Gastrocnemius medialis (tissue), 4 donors: ENCODE measurements at regions not wholly inside any gene's neighbourhood (a gene's known extent, or its start where the extent isn't known, plus 50 kb on each side); places are given as distances from the start of the nearest gene placed in this dataset.

Experiments
- ATAC-seq, 2 donors: fragments of 150-250 bp; one replicate each; pipeline ENCODE4 v1.9.1; 2016
- DNase-seq, 2 donors: peaks; one replicate each; pipeline ENCODE4 v3.0.0-alpha.2; 2019
- H3K27ac ChIP-seq, 4 donors: fragments of 200-600 bp; sonication (generic); 1 replicate in 1 of 4; 2 replicates in 3 of 4; pipeline ENCODE4 v1.5.1; 2016 to 2018; ENCODE audit warnings: mild to moderate bottlenecking in 2 of 4, moderate library complexity in 1 of 4
- H3K27me3 ChIP-seq, 3 donors: fragments of 200-600 bp; sonication (generic) in 2 of 3; 1 replicate in 1 of 3; 2 replicates in 2 of 3; pipeline versions ENCODE4 v1.5.1 to v1.6.0; 2016 to 2019; ENCODE audit warnings: mild to moderate bottlenecking in 1 of 3, moderate library complexity in 1 of 3
- H3K36me3 ChIP-seq, 2 donors: fragments of 200-600 bp; sonication (generic) in 1 of 2; one replicate each; pipeline ENCODE4 v1.5.1; 2017 to 2018
- H3K4me1 ChIP-seq, 2 donors: fragments of 200-600 bp; sonication (generic) in 1 of 2; one replicate each; pipeline ENCODE4 v1.5.1; 2016 to 2017; ENCODE audit warnings: mild to moderate bottlenecking in 2 of 2
- H3K4me3 ChIP-seq, 4 donors: fragments of 200-600 bp; sonication (generic) in 3 of 4; 1 replicate in 1 of 4; 2 replicates in 3 of 4; pipeline ENCODE4 v1.5.1; 2016 to 2019; ENCODE audit warnings: mild to moderate bottlenecking in 2 of 4
- H3K9me3 ChIP-seq, 3 donors: fragments of 200-600 bp; sonication (generic) in 2 of 3; 1 replicate in 1 of 3; 2 replicates in 2 of 3; pipeline ENCODE4 v1.5.1; 2016 to 2019
- POLR2A ChIP-seq, 2 donors: fragments of 450-650 bp; IDR thresholded peaks; one replicate each; pipeline ENCODE4 v1.6.1; 2017; ENCODE audit warnings: antibody characterized with exemption in 2 of 2, mild to moderate bottlenecking in 2 of 2, moderate library complexity in 2 of 2
- in situ Hi-C, 4 donors: fragments of 200-750 bp; cut with MboI; loops; one replicate each; pipeline versions ENCODE4 v1.15.0 to v1.8.0; 2017; ENCODE audit warnings: low sequenced_read_pairs in 4 of 4
- intact Hi-C: fragments of 100-400 bp; cut with DNase I; formaldehyde crosslinking; loops from one replicate; pipeline ENCODE4 v1.15.1; 2023; ENCODE audit warnings: low total_unique reads
- TF ChIP-seq, protein P1 (sequence below), 5 experiments: fragments of 450-650 bp in 3 of 5; fragments of 200-600 bp in 2 of 5; sonication (generic) in 2 of 5; IDR thresholded peaks in 4 of 5; conservative IDR thresholded peaks in 1 of 5; 1 replicate in 4 of 5; 2 replicates in 1 of 5; pipeline ENCODE4 v1.5.1; 2016 to 2019; ENCODE audit warnings: antibody characterized with exemption in 5 of 5, mild to moderate bottlenecking in 3 of 5, moderate library complexity in 3 of 5

DNA sequence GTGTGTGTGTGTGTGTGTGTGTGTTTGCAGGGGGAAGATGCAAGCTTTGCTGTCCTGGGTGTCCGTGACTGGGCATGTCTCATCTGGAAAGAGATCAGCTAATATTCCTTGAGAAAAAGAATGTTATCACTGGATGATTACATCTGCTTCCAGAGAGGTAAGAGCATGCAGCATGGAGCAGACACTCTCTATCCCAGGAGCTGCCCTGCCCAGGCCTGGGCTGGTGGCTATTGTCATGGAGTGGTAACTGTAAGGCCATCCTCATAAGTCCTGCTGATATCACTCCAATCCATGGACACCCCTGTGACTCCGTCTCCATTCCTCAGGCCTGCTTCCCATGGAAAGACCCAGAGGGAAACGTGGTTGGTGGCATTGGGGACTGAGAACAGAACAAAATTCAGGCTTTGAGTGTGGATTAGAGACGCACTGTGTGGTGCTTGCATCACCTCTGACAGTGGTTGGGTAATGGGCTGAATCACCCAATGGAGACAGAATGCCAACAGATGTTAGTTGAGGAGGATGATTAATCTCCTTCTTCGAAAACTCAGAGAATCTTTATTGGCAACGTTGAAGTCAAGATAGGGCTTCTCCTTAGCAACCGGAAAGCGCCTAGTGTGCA lies 52.0 kb upstream of the KCNIP1 start:
- Histone ChIP-seq H3K4me1 (no peaks in the 10 kb centered on the region), H3K27ac (no peak overlapping the region), H3K4me3 (no peak overlapping the region), H3K27me3 (no peaks in the 10 kb centered on the region), H3K36me3 (no peaks in the 10 kb centered on the region), H3K9me3 (no peaks in the 10 kb centered on the region)
- ATAC-seq (no peak), DNase-seq (no peak)
- intact Hi-C loops (no loop called here), in situ Hi-C loops (no loop called here)
- TF ChIP-seq, protein P1, sequence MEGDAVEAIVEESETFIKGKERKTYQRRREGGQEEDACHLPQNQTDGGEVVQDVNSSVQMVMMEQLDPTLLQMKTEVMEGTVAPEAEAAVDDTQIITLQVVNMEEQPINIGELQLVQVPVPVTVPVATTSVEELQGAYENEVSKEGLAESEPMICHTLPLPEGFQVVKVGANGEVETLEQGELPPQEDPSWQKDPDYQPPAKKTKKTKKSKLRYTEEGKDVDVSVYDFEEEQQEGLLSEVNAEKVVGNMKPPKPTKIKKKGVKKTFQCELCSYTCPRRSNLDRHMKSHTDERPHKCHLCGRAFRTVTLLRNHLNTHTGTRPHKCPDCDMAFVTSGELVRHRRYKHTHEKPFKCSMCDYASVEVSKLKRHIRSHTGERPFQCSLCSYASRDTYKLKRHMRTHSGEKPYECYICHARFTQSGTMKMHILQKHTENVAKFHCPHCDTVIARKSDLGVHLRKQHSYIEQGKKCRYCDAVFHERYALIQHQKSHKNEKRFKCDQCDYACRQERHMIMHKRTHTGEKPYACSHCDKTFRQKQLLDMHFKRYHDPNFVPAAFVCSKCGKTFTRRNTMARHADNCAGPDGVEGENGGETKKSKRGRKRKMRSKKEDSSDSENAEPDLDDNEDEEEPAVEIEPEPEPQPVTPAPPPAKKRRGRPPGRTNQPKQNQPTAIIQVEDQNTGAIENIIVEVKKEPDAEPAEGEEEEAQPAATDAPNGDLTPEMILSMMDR (IDR thresholded peaks at IDR 0.05 in 4 of 5, conservative IDR thresholded peaks at IDR 0.05 in 1 of 5), result no peak

DNA sequence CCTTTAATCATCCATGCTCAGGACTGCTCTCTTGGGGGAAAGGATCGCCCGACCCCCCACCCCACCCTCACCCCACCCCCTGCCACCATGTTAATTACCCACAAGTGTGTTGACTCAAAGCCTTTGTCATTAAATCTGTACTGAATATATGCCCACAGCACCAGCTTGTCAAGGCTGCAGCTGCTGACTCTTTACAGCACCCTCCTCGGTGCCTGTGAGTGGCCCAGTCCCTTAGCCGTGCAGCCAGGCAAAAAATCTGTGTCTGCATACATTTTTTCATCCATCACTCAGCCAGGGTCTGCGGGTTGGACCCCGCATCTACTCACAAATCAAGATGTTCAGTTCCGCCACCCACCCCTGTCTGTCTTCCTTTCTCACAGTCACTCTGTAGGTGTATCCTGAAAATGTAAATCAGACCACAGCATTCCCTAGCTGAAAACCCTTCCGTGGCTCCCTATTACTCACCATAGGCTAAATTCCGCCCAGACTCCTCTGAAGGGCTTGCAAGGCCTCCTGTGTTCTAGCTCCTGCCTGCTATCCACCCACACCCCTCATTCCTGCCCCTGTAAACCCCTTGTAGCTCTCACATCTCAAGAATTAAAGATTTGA lies 53.7 kb upstream of the KCNIP1 start:
- in situ Hi-C loops, result no loop called here

DNA sequence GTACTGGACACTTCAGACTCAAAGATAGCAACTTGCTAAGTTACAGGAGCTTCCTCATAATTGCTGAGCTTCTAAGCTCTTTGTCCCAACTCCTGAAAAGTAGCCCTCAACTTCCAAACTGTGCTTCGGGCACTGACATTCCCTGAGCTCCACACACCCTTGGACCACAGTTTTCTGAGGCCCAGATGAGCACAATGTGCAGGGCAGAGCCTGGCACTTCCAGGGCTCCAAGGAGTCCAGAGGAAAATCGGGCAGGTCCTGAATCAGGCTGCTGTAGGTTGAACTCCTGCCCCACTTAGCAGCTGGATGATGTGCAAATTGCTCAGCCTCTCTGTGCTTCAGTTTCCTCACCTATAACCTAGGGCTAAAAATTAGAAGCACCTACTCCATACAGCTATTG lies 54.6 kb upstream of the KCNIP1 start:
- intact Hi-C loops, result no loop called here
- H3K27ac ChIP-seq, result no peak overlapping the region
- in situ Hi-C loops, result loop anchor here in 1 of 4 donors (25.0 kb wide), 1 partner anchor 888 kb away; no protein-coding TSS in a partner anchor

More for the DNA sequence above, 53.7 kb upstream of the KCNIP1 start:
- intact Hi-C loops, result no loop called here
- Histone ChIP-seq H3K4me1 (no peaks in the 10 kb centered on the region), H3K4me3 (no peak overlapping the region), H3K9me3 (no peaks in the 10 kb centered on the region), H3K27ac (no peak overlapping the region), H3K36me3 (no peaks in the 10 kb centered on the region), H3K27me3 (no peaks in the 10 kb centered on the region)
- DNase-seq (no peak), ATAC-seq (no peak)
- TF ChIP-seq, protein P1 (IDR thresholded peaks at IDR 0.05 in 4 of 5, conservative IDR thresholded peaks at IDR 0.05 in 1 of 5), result no peak
- no peak for TF ChIP-seq POLR2A (IDR thresholded peaks at IDR 0.05)

DNA sequence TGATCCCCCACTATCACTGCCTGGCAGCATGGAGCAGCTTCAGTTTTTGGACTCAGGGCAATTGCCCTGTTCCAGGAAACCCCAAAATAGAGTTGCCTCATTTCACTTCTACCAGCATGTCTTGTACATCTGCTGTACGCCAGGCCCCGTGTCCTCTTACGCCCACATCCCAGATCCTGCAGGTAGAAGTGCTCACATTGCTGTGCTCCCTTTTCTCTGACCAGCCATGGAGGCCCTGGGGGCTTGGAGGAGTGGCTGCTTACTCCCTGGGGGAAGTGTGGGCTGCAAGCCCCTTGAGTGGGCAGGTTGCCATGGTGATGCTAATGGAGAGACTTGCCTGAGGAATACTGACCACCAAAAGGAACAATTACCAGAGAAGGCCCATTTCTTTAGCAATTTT lies 55.6 kb upstream of the KCNIP1 start:
- no peak for DNase-seq
- Histone ChIP-seq H3K9me3 (no peaks in the 10 kb centered on the region), H3K36me3 (no peaks in the 10 kb centered on the region), H3K4me1 (no peaks in the 10 kb centered on the region), H3K4me3 (no peak overlapping the region), H3K27ac (no peak overlapping the region), H3K27me3 (no peaks in the 10 kb centered on the region)
- intact Hi-C loops, result no loop called here
- ATAC-seq, result no peak
- no peak for TF ChIP-seq POLR2A (IDR thresholded peaks at IDR 0.05)
- TF ChIP-seq, protein P1 (IDR thresholded peaks at IDR 0.05 in 4 of 5, conservative IDR thresholded peaks at IDR 0.05 in 1 of 5), result no peak
- in situ Hi-C loops, result loop anchor here in 1 of 4 donors (25.0 kb wide), 1 partner anchor 889 kb away; no protein-coding TSS in a partner anchor

More for the DNA sequence above, 54.6 kb upstream of the KCNIP1 start:
- H3K36me3 ChIP-seq, result no peaks in the 10 kb centered on the region
- DNase-seq (no peak), ATAC-seq (no peak)
- no peaks in the 10 kb centered on the region for H3K9me3 ChIP-seq
- H3K4me1 ChIP-seq, result no peaks in the 10 kb centered on the region
- H3K27me3 ChIP-seq, result no peaks in the 10 kb centered on the region
- TF ChIP-seq, protein P1 (IDR thresholded peaks at IDR 0.05 in 4 of 5, conservative IDR thresholded peaks at IDR 0.05 in 1 of 5), result no peak
- TF ChIP-seq POLR2A (IDR thresholded peaks at IDR 0.05), result no peak
- no peak overlapping the region for H3K4me3 ChIP-seq
